GM18507 (cell line): ENCODE measurements at regions not wholly inside any gene's neighbourhood (a gene's known extent, or its start where the extent isn't known, plus 50 kb on each side); places are given as distances from the start of the nearest gene placed in this dataset.
A peak's percentile ranks its signal among the peaks of the same experiment; 100 is the strongest.

Experiments used
- DNase-seq: peaks from one replicate; pipeline ENCODE4 v3.0.0; 2011; ENCODE audit warnings: low read depth; ENCODE audit not compliant: insufficient read length; ENCODE audit errors: extremely low spot score
- FAIRE-seq: peaks from 2 replicates; lab custom pipeline; 2011; peaks lifted over from hg19 to GRCh38; lab: Jason Lieb, UNC

- FAIRE-seq (no peak), DNase-seq (no peak)
Measured at GRCh38 chr18:25818505-25818904, 271.9 kb downstream of the SS18 start.

GRCh38 chr18:25817546-25818237, 272.7 kb downstream of the SS18 start:
- DNase-seq (no peak), FAIRE-seq (no peak)

GRCh38 chr18:25815659-25816058, 274.8 kb downstream of the SS18 start:
- DNase-seq (no peak), FAIRE-seq (no peak)

GRCh38 chr18:25814841-25815458, 275.5 kb downstream of the SS18 start:
- peak; percentile 94 for FAIRE-seq
- DNase-seq: peak; percentile 32

- FAIRE-seq: no peak
- DNase-seq: no peak
Measured at GRCh38 chr18:25813110-25813509, 277.3 kb downstream of the SS18 start.

- no peak for DNase-seq
- FAIRE-seq: no peak
Measured at GRCh38 chr18:25810736-25811135, 279.7 kb downstream of the SS18 start.

GRCh38 chr18:25805939-25806338, 284.5 kb downstream of the SS18 start:
- no peak for DNase-seq

GRCh38 chr18:25805323-25805722, 285.1 kb downstream of the SS18 start:
- no peak for FAIRE-seq

More at GRCh38 chr18:25805939-25806338, 284.5 kb downstream of the SS18 start:
- FAIRE-seq: no peak

GRCh38 chr18:25799231-25799630, 291.2 kb downstream of the SS18 start:
- FAIRE-seq: no peak
- DNase-seq: no peak

More at GRCh38 chr18:25805323-25805722, 285.1 kb downstream of the SS18 start:
- no peak for DNase-seq

- DNase-seq: no peak
- FAIRE-seq: no peak
Measured at GRCh38 chr18:25798046-25798445, 292.4 kb downstream of the SS18 start.

- DNase-seq (no peak), FAIRE-seq (no peak)
Measured at GRCh38 chr18:25795213-25795612, 295.2 kb downstream of the SS18 start.

GRCh38 chr18:25787276-25787675, 303.1 kb downstream of the SS18 start:
- FAIRE-seq: no peak
- no peak for DNase-seq

GRCh38 chr18:25786758-25787157, 303.7 kb downstream of the SS18 start:
- FAIRE-seq (no peak), DNase-seq (no peak)

- no peak for FAIRE-seq
- no peak for DNase-seq
Measured at GRCh38 chr18:25780105-25780504, 310.3 kb downstream of the SS18 start.

GRCh38 chr18:25771796-25772195, 318.6 kb downstream of the SS18 start:
- FAIRE-seq: no peak

GRCh38 chr18:25764777-25765176, 325.6 kb downstream of the SS18 start:
- DNase-seq (no peak), FAIRE-seq (no peak)

More at GRCh38 chr18:25771796-25772195, 318.6 kb downstream of the SS18 start:
- DNase-seq: no peak

GRCh38 chr18:25759111-25759510, 331.3 kb downstream of the SS18 start:
- FAIRE-seq (no peak), DNase-seq (no peak)

GRCh38 chr18:25743646-25744151, 346.7 kb downstream of the SS18 start:
- FAIRE-seq (no peak), DNase-seq (no peak)

GRCh38 chr18:25739376-25739775, 351.0 kb downstream of the SS18 start:
- FAIRE-seq: no peak
- DNase-seq: no peak

- DNase-seq (no peak), FAIRE-seq (no peak)
Measured at GRCh38 chr18:25737710-25738311, 352.6 kb downstream of the SS18 start.

GRCh38 chr18:25736516-25736915, 353.9 kb downstream of the SS18 start:
- FAIRE-seq (no peak), DNase-seq (no peak)
